ENCODE measurements at regions not wholly inside any gene's neighbourhood (a gene's known extent, or its start where the extent isn't known, plus 50 kb on each side); places are given as distances from the start of the nearest gene placed in this dataset.

GRCh38 chr5:165039748-165040147, 1534.3 kb downstream of the MAT2B start:
- TF ChIP-seq POLR2AphosphoS5 (IDR thresholded peaks at IDR 0.05; ENCODE audit: borderline replicate concordance, low read depth, low read length) (no peak), EZH2 (IDR thresholded peaks at IDR 0.05) (no peak)
